ENCODE measurements at regions not wholly inside any gene's neighbourhood (a gene's known extent, or its start where the extent isn't known, plus 50 kb on each side); places are given as distances from the start of the nearest gene placed in this dataset.

GRCh38 chr7:46357851-46358250 is 436.8 kb upstream of the IGFBP3 start:
- H3K4me3 ChIP-seq (ENCODE audit: low read depth, low read length): no peak overlapping the region
- no peak for TF ChIP-seq CTCF (conservative IDR thresholded peaks at IDR 0.05; ENCODE audit: low read depth, low read length)
- no peak for DNase-seq (ENCODE audit: low read depth)

DNA sequence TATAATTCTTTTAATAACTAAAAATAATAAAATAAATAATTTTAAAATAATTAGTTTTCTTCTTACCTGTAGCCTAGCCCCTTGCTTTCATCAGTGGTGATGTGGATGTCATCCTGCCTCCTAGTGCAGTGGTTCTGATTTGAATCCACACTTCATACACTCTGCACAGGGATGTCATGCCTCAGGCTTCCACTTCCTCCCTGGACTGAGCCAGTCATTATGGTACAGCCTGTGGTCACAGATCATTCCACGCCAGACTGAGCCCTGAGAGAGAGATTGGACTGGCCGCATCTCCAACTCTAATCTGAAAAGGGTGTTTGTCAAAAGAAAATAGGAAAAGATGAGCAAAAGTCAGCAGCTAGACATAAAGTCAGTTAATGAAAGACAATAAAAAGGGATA is 436.2 kb upstream of the IGFBP3 start:
- TF ChIP-seq CTCF (conservative IDR thresholded peaks at IDR 0.05; ENCODE audit: low read depth, low read length): no peak
- no peak for DNase-seq (ENCODE audit: low read depth)
- no peak overlapping the region for H3K4me3 ChIP-seq (ENCODE audit: low read depth, low read length)

DNA sequence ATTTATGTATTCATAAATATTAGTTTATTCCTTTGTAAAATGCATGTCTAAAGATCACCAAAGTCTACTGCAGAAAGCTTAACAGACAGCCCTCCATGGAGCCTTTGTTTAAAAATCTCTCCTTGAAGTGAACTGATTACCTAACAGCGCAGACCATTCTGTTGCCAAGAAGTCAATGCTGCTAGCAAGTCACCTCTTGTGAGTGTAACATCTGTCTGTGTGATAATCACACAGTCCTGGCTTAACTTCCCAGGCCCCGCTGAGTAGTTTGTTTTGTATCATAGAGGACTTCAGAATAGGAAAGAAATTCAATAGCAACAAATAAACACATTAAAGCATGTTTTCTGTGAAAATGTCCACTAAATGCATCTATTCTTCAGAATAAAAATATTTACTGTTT is 435.3 kb upstream of the IGFBP3 start:
- DNase-seq (ENCODE audit: low read depth): peak; percentile 49
- no peak for TF ChIP-seq CTCF (conservative IDR thresholded peaks at IDR 0.05; ENCODE audit: low read depth, low read length)
- H3K4me3 ChIP-seq (ENCODE audit: low read depth, low read length): no peak overlapping the region

- H3K4me3 ChIP-seq (ENCODE audit: low read depth, low read length): no peak overlapping the region
- DNase-seq (ENCODE audit: low read depth): no peak
- TF ChIP-seq CTCF (conservative IDR thresholded peaks at IDR 0.05; ENCODE audit: low read depth, low read length): no peak
Observed at GRCh38 chr7:46355331-46355730, 434.3 kb upstream of the IGFBP3 start.

GRCh38 chr7:46352004-46352954 is 431.2 kb upstream of the IGFBP3 start:
- peak; percentile 79 for DNase-seq (ENCODE audit: low read depth)
- TF ChIP-seq CTCF (conservative IDR thresholded peaks at IDR 0.05; ENCODE audit: low read depth, low read length): peak; percentile 86

GRCh38 chr7:46349490-46349889 is 428.4 kb upstream of the IGFBP3 start:
- no peak for DNase-seq (ENCODE audit: low read depth)
- no peak overlapping the region for H3K4me3 ChIP-seq (ENCODE audit: low read depth, low read length)
- no peak for TF ChIP-seq CTCF (conservative IDR thresholded peaks at IDR 0.05; ENCODE audit: low read depth, low read length)

More at GRCh38 chr7:46352004-46352954, 431.2 kb upstream of the IGFBP3 start:
- H3K4me3 ChIP-seq (ENCODE audit: low read depth, low read length): no peak overlapping the region

GRCh38 chr7:46344533-46344932 is 423.5 kb upstream of the IGFBP3 start:
- H3K4me3 ChIP-seq (ENCODE audit: low read depth, low read length): no peak overlapping the region
- DNase-seq (ENCODE audit: low read depth): no peak
- no peak for TF ChIP-seq CTCF (conservative IDR thresholded peaks at IDR 0.05; ENCODE audit: low read depth, low read length)
